Karpas-422 (cell line): ENCODE measurements at regions not wholly inside any gene's neighbourhood (a gene's known extent, or its start where the extent isn't known, plus 50 kb on each side); places are given as distances from the start of the nearest gene placed in this dataset.

Experiments used
- DNase-seq: peaks from one replicate; pipeline ENCODE4 v3.0.0-alpha.2; 2015
- H2AFZ ChIP-seq: fragments of 200-600 bp; sonication (generic); 2 replicates; pipeline ENCODE4 v1.6.1; 2014; ENCODE audit warnings: antibody characterized with exemption, low read length, mixed read lengths
- H3K27ac ChIP-seq: fragments of 200-600 bp; sonication (generic); 2 replicates; pipeline ENCODE4 v1.5.1; 2014; ENCODE audit warnings: mild to moderate bottlenecking, low read length, moderate library complexity
- H3K27me3 ChIP-seq: fragments of 200-600 bp; sonication (generic); 2 replicates; pipeline ENCODE4 v1.6.1; 2014; ENCODE audit warnings: low read length, mixed read lengths
- H3K36me3 ChIP-seq: fragments of 200-600 bp; sonication (generic); 2 replicates; pipeline ENCODE4 v1.6.1; 2014; ENCODE audit warnings: low read length, mixed read lengths; ENCODE audit not compliant: insufficient read depth
- H3K4me1 ChIP-seq: fragments of 200-600 bp; sonication (generic); 2 replicates; pipeline ENCODE4 v1.6.1; 2014; ENCODE audit warnings: mild to moderate bottlenecking, low read length, mixed read lengths
- H3K4me2 ChIP-seq: fragments of 200-600 bp; sonication (generic); 2 replicates; pipeline ENCODE4 v1.6.1; 2014; ENCODE audit warnings: low read length, low read depth, mild to moderate bottlenecking; ENCODE audit not compliant: poor library complexity, severe bottlenecking
- H3K4me3 ChIP-seq: fragments of 200-600 bp; sonication (generic); 2 replicates; pipeline ENCODE4 v1.5.1; 2014; ENCODE audit warnings: mild to moderate bottlenecking, antibody characterized with exemption, low read length, mixed read lengths
- H3K79me2 ChIP-seq: fragments of 200-600 bp; sonication (generic); 2 replicates; pipeline ENCODE4 v1.6.1; 2014; ENCODE audit warnings: mild to moderate bottlenecking, low read length, mixed read lengths
- H3K9ac ChIP-seq: fragments of 200-600 bp; sonication (generic); 2 replicates; pipeline ENCODE4 v1.6.0; 2014; ENCODE audit warnings: low read length
- H3K9me2 ChIP-seq: fragments of 200-600 bp; sonication (generic), shearing (Covaris generic); replicated peaks from 2 replicates; pipeline ENCODE4 v1.6.0; 2014; ENCODE audit warnings: mild to moderate bottlenecking, low read length, moderate library complexity; ENCODE audit not compliant: insufficient read depth
- H3K9me3 ChIP-seq: fragments of 300-700, 200-600 bp; sonication (generic); 2 replicates; pipeline ENCODE4 v1.6.1; 2014; ENCODE audit warnings: low read length, mixed read lengths
- H4K20me1 ChIP-seq: fragments of 200-600 bp; sonication (generic); 2 replicates; pipeline ENCODE4 v1.6.1; 2014; ENCODE audit warnings: mild to moderate bottlenecking, antibody characterized with exemption, low read length, low read depth; ENCODE audit not compliant: insufficient read depth

GRCh38 chr6:119845161-119845560 is 495.6 kb upstream of the MAN1A1 start:
- H3K9me3 ChIP-seq: peaks cover 4% of the 10 kb centered on the region; the same call in 1 of the 2 replicates
- no peak overlapping the region for H3K4me2 ChIP-seq
- no peak overlapping the region for H2AFZ ChIP-seq
- H3K4me3 ChIP-seq: no peak overlapping the region
- H4K20me1 ChIP-seq: no peaks in the 10 kb centered on the region
- no peaks in the 10 kb centered on the region for H3K36me3 ChIP-seq
- H3K9ac ChIP-seq: no peak overlapping the region
- H3K27me3 ChIP-seq: no peaks in the 10 kb centered on the region
- H3K79me2 ChIP-seq: no peaks in the 10 kb centered on the region
- DNase-seq: no peak
- no peaks in the 10 kb centered on the region for H3K4me1 ChIP-seq
- no peak overlapping the region for H3K27ac ChIP-seq
- no peaks in the 10 kb centered on the region; the same call in 1 of the 2 replicates for H3K9me2 ChIP-seq

- Histone ChIP-seq H3K27me3 (no peaks in the 10 kb centered on the region), H4K20me1 (no peaks in the 10 kb centered on the region), H3K4me1 (no peaks in the 10 kb centered on the region), H3K9me3 (peaks cover 6% of the 10 kb centered on the region; the same call in 1 of the 2 replicates), H2AFZ (no peak overlapping the region), H3K9me2 (no peaks in the 10 kb centered on the region; the same call in 1 of the 2 replicates), H3K79me2 (no peaks in the 10 kb centered on the region), H3K4me2 (no peak overlapping the region), H3K27ac (no peak overlapping the region), H3K36me3 (no peaks in the 10 kb centered on the region), H3K4me3 (no peak overlapping the region), H3K9ac (no peak overlapping the region)
- DNase-seq: no peak
Measured at GRCh38 chr6:119844387-119844786, 494.8 kb upstream of the MAN1A1 start.

- Histone ChIP-seq H3K79me2 (no peaks in the 10 kb centered on the region), H3K4me2 (no peak overlapping the region), H3K9ac (no peak overlapping the region), H2AFZ (no peak overlapping the region), H3K4me1 (no peaks in the 10 kb centered on the region), H4K20me1 (no peaks in the 10 kb centered on the region), H3K9me2 (no peaks in the 10 kb centered on the region; the same call in 1 of the 2 replicates), H3K9me3 (peaks cover 6% of the 10 kb centered on the region; the same call in 1 of the 2 replicates), H3K27ac (no peak overlapping the region), H3K36me3 (no peaks in the 10 kb centered on the region), H3K27me3 (no peaks in the 10 kb centered on the region), H3K4me3 (no peak overlapping the region)
- DNase-seq: no peak
Measured at GRCh38 chr6:119842191-119842590, 492.6 kb upstream of the MAN1A1 start.

- Histone ChIP-seq H3K36me3 (no peaks in the 10 kb centered on the region), H3K9me3 (peaks cover 6% of the 10 kb centered on the region; the same call in 1 of the 2 replicates), H3K27me3 (no peaks in the 10 kb centered on the region), H3K79me2 (no peaks in the 10 kb centered on the region), H3K4me3 (no peak overlapping the region), H3K9ac (no peak overlapping the region), H3K27ac (no peak overlapping the region), H2AFZ (no peak overlapping the region), H4K20me1 (no peaks in the 10 kb centered on the region), H3K4me2 (no peak overlapping the region), H3K9me2 (no peaks in the 10 kb centered on the region; the same call in 1 of the 2 replicates), H3K4me1 (no peaks in the 10 kb centered on the region)
- DNase-seq: no peak
Measured at GRCh38 chr6:119838043-119838442, 488.5 kb upstream of the MAN1A1 start.

- H3K4me1 ChIP-seq: no peaks in the 10 kb centered on the region
- H3K36me3 ChIP-seq: no peaks in the 10 kb centered on the region
Measured at GRCh38 chr6:119834418-119834817, 484.9 kb upstream of the MAN1A1 start.

GRCh38 chr6:119832411-119832810 is 482.9 kb upstream of the MAN1A1 start:
- no peaks in the 10 kb centered on the region for H3K4me1 ChIP-seq
- H3K4me3 ChIP-seq: no peak overlapping the region
- H3K9me2 ChIP-seq: no peaks in the 10 kb centered on the region
- H3K79me2 ChIP-seq: no peaks in the 10 kb centered on the region
- H2AFZ ChIP-seq: no peak overlapping the region
- no peaks in the 10 kb centered on the region for H3K27me3 ChIP-seq
- no peak overlapping the region for H3K9ac ChIP-seq
- no peaks in the 10 kb centered on the region for H3K36me3 ChIP-seq
- DNase-seq: no peak
- no peaks in the 10 kb centered on the region; the same call in 1 of the 2 replicates for H3K9me3 ChIP-seq
- H4K20me1 ChIP-seq: no peaks in the 10 kb centered on the region
- H3K4me2 ChIP-seq: no peak overlapping the region
- H3K27ac ChIP-seq: no peak overlapping the region

More at GRCh38 chr6:119834418-119834817, 484.9 kb upstream of the MAN1A1 start:
- H3K79me2 ChIP-seq: no peaks in the 10 kb centered on the region
- H3K4me3 ChIP-seq: no peak overlapping the region
- H3K9me3 ChIP-seq: no peaks in the 10 kb centered on the region; the same call in 1 of the 2 replicates
- H3K27ac ChIP-seq: no peak overlapping the region
- H3K4me2 ChIP-seq: no peak overlapping the region
- H4K20me1 ChIP-seq: no peaks in the 10 kb centered on the region
- H3K27me3 ChIP-seq: no peaks in the 10 kb centered on the region
- no peak overlapping the region for H2AFZ ChIP-seq
- H3K9ac ChIP-seq: no peak overlapping the region
- no peak for DNase-seq
- H3K9me2 ChIP-seq: no peaks in the 10 kb centered on the region; the same call in 1 of the 2 replicates

GRCh38 chr6:119830494-119831295 is 481.1 kb upstream of the MAN1A1 start:
- Histone ChIP-seq H3K4me2 (no peak overlapping the region), H3K79me2 (no peaks in the 10 kb centered on the region), H2AFZ (no peak overlapping the region), H3K27ac (no peak overlapping the region), H3K9me3 (no peaks in the 10 kb centered on the region; the same call in 1 of the 2 replicates), H3K9me2 (no peaks in the 10 kb centered on the region), H4K20me1 (no peaks in the 10 kb centered on the region), H3K36me3 (no peaks in the 10 kb centered on the region), H3K9ac (no peak overlapping the region), H3K4me3 (no peak overlapping the region), H3K27me3 (no peaks in the 10 kb centered on the region), H3K4me1 (no peaks in the 10 kb centered on the region)
- DNase-seq: no peak

GRCh38 chr6:119830069-119830468 is 480.5 kb upstream of the MAN1A1 start:
- Histone ChIP-seq H2AFZ (no peak overlapping the region), H3K79me2 (no peaks in the 10 kb centered on the region), H4K20me1 (no peaks in the 10 kb centered on the region), H3K9me3 (no peaks in the 10 kb centered on the region; the same call in 1 of the 2 replicates), H3K9ac (no peak overlapping the region), H3K27ac (no peak overlapping the region), H3K9me2 (no peaks in the 10 kb centered on the region), H3K36me3 (no peaks in the 10 kb centered on the region), H3K4me3 (no peak overlapping the region), H3K27me3 (no peaks in the 10 kb centered on the region), H3K4me2 (no peak overlapping the region), H3K4me1 (no peaks in the 10 kb centered on the region)
- DNase-seq: no peak
